Stimulated activated CD8-positive, alpha-beta memory T cell treated with anti-CD3 and anti-CD28 coated beads, Interleukin-4, amount 100 ng/mL, for 24 hours (primary cell): ENCODE measurements at regions not wholly inside any gene's neighbourhood (a gene's known extent, or its start where the extent isn't known, plus 50 kb on each side); places are given as distances from the start of the nearest gene placed in this dataset.

ENCODE experiments used
- DNase-seq: peaks from one replicate; pipeline ENCODE4 v3.0.0-alpha.2; 2020; ENCODE audit warnings: low read depth

- DNase-seq, result no peak
Measured at GRCh38 chr4:17293901-17294300, 218.0 kb downstream of the QDPR start.

DNA sequence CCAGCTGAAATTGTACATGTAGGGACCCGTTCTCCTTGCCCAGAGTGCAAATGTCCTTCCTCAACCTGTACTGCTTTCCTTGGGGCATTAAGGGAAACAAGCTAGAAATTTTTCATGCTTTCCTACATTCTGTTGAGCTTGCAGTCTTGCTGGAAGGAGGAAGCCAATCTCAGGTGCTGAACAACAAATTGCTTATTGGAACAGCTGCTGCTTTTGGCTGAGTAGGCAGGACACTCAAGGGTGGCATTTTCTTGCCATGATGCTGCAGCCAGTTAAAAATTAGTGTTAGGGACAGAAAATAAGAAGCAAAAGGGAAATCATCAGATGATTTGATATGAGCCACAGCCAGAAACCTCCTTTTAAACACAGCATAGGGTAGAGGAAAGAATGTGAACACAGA lies 223.7 kb downstream of the QDPR start:
- no peak for DNase-seq

- no peak for DNase-seq
Measured at GRCh38 chr4:17286752-17287460, 225.0 kb downstream of the QDPR start.

DNA sequence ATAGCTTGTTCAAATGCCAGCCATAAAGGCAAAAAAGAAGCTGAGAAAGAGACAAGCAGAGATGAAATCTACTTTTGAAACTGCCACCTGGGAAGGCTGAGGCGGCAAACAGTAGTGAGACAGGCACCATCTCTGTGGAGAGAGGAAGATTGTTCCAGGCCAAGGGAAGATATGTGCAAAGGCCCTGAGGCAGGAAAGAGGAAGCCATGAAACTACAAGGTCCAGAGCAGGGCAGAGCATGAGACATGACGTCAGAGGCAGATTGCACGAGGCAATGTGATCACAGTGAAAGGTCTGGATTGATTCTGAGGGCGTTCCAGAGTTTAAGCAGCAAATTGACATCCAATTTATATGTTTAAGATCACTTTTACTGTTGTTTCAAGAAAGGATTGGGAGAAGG lies 226.1 kb downstream of the QDPR start:
- DNase-seq, result no peak

- DNase-seq, result no peak
Measured at GRCh38 chr4:17284323-17285175, 227.3 kb downstream of the QDPR start.

- no peak for DNase-seq
Measured at GRCh38 chr4:17283832-17284231, 228.1 kb downstream of the QDPR start.

- DNase-seq, result no peak
Measured at GRCh38 chr4:17283251-17283650, 228.6 kb downstream of the QDPR start.

- no peak for DNase-seq
Measured at GRCh38 chr4:17280261-17281018, 231.4 kb downstream of the QDPR start.

- DNase-seq, result no peak
Measured at GRCh38 chr4:17276776-17277175, 235.1 kb downstream of the QDPR start.

DNA sequence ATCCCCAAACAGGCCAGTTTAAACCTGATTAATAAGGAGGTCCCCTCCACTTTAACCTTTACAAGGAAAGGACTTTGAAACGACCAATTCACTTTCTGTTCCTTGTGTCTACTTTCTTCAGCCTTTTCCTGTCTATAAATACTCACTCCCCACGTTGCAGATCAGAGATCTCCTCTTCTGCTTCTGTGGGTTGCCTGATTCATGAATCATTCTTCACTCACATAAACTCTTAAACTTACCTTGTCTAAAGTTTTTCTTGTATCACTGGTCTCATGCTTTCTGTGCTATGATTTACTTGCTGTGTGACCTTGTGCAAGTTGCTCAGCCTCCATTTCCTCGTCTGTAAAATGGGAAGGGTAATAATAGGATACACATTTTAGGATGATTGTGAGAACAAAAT lies 236.1 kb downstream of the QDPR start:
- no peak for DNase-seq

DNA sequence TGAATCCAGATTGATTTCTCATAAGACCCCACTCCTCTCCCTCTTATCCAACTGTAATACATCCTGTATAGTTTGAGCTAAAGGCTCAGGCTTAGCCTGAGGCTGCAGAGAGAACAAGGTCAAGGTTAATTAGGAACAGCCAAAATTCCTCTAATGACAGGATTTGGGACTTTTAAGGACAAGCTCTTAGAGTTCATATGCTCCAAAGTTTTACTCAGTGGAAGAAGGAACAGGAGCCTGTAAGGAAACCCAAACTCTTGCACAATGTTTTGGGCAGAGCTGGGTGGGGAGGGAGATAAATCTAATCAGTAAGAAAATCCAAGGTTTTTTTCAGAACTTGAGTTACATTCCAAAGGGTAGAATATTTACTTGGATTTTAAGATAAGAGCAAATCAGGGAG lies 238.8 kb downstream of the QDPR start:
- no peak for DNase-seq

GRCh38 chr4:17272154-17272553 lies 239.7 kb downstream of the QDPR start:
- no peak for DNase-seq

DNA sequence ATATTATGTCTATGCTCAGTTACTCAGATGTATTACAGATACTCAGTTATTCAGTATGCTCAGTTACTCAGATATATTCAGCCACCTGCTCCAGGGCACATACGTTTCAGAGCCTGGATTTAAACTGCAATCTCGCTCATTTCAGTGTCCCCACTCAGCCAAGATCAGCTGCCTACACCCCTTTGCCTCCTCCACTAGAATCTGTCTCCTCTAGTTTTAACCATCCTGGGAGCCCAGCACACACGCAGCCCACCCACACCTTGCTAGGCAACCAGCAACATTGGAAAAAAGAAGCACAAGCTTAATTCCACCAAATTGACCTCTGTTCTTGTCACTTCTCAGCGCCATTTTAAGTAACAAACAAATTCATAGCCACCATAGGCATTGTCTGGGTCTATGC lies 246.2 kb downstream of the QDPR start:
- no peak for DNase-seq

- no peak for DNase-seq
Measured at GRCh38 chr4:17265139-17265538, 246.8 kb downstream of the QDPR start.

DNA sequence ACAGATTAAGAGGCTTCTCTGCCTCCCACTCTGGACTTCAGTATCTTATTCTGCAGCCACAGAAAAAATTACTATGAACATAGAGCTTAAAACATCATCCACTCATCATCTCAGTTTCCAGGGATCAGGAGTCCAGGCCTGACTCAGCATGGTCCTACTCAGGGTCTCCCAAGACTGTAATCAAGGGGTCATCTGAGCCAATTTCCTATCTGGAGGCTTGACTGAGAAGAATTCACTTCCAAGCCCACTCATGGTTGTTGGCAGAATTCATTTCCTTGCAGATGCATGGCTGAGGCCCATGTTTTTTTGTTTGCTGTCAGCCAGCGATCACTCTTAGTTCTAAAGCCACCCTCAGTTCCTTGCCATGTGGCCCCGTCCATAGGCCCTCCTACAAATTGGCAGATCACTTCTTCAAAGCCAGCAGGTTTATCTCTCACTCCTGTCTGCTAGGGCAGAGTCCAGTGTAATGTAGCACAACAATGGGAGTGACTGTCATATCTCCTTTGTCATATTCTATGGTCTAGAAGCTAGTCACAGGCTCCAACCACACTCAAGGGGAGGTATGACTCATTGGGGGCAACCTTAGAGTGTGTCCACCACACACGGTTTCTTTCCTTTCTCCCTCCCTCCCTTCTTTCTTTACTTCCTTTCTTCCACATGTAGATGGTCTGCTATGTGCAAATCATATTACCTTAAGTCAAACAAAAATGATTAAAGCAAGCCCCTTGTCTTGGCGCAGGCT lies 251.6 kb downstream of the QDPR start:
- DNase-seq, result no peak

DNA sequence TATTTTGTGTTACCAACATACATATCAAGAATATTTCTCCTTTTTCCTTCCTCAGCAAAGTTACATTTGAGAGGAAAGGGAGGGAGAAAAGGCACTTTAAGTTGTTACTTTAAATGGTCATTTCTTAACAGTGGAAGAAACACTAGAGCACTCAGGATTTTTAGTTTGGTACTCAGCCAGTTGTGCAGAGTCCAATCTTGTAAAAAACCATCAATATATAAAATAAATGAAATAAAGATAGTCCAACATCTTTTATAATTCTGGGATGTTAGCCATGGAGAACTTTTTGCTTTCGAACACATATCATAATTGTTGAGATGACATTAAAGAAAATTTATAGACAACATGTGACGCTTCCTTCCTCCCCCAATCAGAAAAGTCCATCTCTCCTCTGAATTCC lies 253.8 kb downstream of the QDPR start:
- DNase-seq, result no peak

- DNase-seq, result no peak
Measured at GRCh38 chr4:17252131-17252530, 259.8 kb downstream of the QDPR start.

- DNase-seq, result no peak
Measured at GRCh38 chr4:17251101-17251500, 260.8 kb downstream of the QDPR start.

DNA sequence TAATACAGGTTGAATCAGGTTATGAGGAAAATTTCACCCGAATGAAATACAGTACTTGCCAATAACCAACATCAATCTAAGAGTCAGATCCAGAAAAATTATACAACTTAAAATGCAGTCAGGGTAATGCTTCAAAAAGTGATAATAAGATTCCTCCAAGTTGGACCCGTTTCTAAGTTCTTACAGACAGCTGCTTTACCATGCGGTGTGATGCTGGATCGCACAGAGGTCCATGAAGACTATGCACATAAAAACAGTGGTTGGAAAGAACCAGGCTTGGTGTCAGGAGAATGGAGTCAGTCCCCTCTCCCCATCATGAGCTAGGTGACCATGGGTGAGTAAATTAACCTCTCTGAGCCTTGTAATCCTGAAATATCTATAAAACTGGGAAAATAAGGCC lies 261.3 kb downstream of the QDPR start:
- DNase-seq, result no peak

- no peak for DNase-seq
Measured at GRCh38 chr4:17246656-17247055, 265.2 kb downstream of the QDPR start.

- DNase-seq, result no peak
Measured at GRCh38 chr4:17241835-17242234, 270.1 kb downstream of the QDPR start.

- DNase-seq, result no peak
Measured at GRCh38 chr4:17238633-17239032, 273.3 kb downstream of the QDPR start.
